NCI-H2227 (cell line): ENCODE measurements at regions not wholly inside any gene's neighbourhood (a gene's known extent, or its start where the extent isn't known, plus 50 kb on each side); places are given as distances from the start of the nearest gene placed in this dataset.
"Not testable (repeated sequence)": the region's sequence is repeated elsewhere in the genome, so short reads cannot be mapped to it uniquely, and the experiment has no call there.

Source experiments
- DNase-seq: peaks from one replicate; lab custom pipeline; 2025; ENCODE audit not compliant: unreplicated experiment; lab: John Stamatoyannopoulos, UW

GRCh38 chr14:45633220-45633984, 380.4 kb upstream of the MIS18BP1 start:
- DNase-seq, result no peak

DNA sequence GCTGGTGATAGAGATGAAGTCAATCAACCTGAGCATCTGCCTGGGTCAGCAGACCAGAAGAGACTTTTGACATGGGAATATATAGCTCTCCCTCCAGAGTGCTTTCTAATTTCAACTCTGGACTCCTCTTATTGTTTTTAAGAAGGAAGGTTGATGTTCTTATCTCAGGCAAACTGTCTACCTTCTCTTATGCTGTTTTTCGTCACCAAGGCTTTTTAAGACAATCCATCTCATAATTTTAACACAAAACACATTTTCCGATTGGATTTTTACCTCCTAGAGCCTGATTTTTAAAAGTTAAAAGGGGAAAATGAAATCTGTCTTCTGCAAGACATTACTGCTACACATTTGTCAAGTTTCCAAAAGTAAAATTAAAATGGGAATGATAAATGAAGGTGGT, 368.7 kb upstream of the MIS18BP1 start:
- no peak for DNase-seq

DNA sequence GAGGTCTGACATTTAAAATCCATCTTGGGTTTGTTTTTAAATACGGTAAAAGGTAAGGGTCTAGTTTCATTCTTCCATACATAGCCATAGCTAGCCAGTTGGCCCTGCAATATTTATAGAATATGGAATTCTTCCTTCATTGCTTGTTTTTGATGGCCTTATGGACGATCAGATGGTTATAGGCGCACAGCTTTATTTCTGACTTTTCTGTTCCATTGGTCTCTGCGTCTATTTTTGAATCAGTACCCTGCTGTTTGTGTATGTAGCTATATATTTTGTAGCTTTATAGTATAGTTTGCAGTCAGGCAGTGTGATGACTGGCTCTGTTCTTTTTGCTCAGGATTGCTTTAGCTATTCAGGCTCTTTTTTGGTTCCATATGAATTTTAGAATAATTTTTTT, 366.8 kb upstream of the MIS18BP1 start:
- DNase-seq, result no peak

GRCh38 chr14:45610318-45610717, 357.3 kb upstream of the MIS18BP1 start:
- no peak for DNase-seq

DNA sequence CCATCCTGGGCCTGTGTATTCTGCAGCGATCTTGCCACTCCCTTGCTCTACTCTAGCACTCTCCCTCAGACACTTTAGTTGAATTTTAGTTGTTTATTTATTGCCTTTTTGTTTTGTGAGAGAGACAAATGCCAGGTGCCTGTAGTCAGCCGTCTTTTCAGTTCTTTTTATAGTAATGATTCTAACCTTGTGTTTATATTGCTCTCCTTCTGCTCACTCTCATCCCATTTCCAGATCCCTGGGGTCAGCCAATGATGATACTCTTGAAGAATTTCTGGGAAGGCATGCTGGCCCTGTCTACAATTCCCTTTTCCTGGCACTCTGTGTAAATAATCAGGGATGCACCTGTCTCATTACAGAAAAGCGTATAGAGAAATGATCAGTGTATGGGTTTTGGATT, 334.1 kb upstream of the MIS18BP1 start:
- no peak for DNase-seq

GRCh38 chr14:45559626-45560025, 306.6 kb upstream of the MIS18BP1 start:
- no peak for DNase-seq

GRCh38 chr14:45558183-45558582, 305.2 kb upstream of the MIS18BP1 start:
- no peak for DNase-seq

DNA sequence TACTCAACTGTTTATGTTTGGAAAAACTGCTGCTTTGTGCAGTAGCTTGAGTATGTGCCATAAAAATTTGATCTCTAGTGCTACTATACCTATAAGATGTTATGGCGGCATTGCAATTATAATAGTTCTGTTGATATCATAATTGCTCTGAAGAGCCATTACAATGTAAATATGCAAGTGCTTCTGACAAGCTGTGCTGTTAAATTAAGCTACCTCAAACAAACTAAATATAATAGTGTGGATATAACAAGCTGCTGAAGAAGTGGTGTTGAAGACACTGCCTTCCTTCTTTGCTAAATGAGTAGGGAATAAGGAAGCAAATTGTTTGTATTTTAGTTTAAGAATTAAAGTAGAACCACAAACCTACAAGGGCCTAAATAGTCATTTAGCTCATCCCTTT, 301.0 kb upstream of the MIS18BP1 start:
- DNase-seq, result no peak

DNA sequence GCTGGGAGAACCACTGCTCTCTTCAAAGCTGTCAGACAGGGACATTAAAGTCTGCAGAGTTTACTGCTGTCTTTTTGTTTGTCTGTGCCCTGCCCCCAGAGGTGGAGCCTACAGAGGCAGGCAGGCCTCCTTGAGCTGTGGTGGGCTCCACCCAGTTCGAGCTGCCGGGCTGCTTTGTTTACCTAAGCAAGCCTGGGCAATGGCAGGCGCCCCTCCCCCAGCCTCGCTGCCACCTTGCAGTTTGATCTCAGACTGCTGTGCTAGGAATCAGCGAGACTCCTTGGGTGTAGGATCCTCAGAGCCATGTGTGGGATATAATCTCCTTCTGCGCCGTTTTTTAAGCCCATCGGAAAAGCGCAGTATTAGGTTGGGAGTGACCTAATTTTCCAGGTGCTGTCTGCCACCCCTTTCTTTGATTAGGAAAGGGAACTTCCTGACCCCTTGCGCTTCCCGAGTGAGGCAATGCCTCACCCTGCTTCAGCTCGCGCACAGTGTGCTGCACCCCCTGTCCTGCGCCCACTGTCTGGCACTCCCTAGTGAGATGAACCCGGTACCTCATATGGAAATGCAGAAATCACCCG, 298.3 kb upstream of the MIS18BP1 start:
- DNase-seq, result not testable (repeated sequence)

- no peak for DNase-seq
These were observed 278.0 kb upstream of the MIS18BP1 start for GRCh38 chr14:45531022-45531421.

DNA sequence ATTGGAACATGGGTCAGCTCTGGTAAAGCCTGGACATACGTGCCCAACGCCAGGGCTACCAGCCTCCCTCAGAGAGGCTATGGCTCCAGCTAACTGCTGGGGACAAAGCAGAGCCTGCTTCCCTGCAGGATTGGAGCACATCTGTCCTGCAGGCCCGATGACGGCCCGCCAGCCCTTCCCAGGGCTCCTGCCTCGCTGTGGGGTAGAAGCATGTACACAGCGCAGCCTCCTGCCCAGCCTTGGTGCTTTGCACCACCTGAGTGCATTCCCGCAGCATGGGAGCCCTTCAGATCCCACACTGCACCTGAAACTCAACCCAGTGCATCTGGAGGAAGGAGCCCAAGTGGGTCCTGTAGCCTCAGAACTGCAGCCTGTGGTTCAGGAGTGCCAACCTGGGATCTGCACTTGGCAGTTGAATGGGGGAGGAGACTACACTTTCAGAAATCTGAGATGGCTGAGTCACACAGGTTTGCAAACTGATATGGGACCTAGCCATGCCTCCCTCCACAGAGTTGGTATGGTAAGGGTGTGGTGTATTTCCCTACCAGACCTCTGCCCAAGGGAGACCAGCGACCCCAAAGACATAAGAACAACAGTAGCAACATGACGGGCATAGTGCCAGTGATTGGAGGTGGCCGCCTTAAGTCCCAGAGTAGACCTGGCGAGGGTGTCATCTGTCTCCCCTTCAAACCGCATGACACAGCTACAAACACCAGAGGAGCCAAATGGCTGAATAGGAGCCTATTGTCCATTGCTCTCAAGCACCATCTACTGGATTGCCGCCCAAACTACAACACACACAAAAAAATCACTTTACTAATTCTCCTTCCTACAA, 273.9 kb upstream of the MIS18BP1 start:
- DNase-seq, result no peak

DNA sequence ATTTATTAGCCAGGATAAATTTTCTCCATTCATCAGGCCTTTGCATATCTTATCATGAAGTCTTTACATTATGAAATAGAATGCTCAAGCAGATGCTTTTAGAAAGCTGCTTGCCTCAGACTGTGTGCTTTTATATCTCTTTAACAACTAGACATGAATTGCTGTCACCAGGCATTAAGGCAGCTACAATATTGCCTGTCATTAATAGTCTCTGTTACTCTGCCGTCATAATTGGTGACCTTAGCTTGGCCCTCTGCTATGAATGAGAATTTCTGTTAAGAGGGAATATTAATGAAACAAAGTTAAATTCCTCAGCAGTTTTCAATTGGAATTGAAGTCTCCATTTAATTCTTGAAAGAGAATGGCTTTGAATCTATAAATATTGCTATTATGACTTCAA, 266.8 kb upstream of the MIS18BP1 start:
- no peak for DNase-seq

DNA sequence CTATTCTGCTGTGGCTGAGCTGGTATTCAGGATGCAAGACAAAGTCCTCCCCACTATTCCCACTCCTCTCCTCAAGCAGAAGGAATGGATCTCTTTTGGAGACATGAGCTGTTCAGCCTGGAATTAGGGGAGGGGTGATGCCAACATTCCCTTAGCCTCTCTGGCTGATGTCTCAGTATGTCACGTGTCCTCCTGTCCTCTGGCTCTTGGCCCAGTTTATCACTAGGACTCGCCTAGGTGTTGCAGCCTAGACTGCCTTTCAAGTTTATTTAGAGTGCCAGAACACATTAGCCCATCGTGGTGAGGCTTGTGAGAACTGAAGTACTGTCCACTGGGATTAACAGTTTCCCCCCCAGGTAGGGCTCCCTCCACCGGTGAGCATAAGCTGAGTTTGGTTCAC, 239.9 kb upstream of the MIS18BP1 start:
- DNase-seq, result no peak

DNA sequence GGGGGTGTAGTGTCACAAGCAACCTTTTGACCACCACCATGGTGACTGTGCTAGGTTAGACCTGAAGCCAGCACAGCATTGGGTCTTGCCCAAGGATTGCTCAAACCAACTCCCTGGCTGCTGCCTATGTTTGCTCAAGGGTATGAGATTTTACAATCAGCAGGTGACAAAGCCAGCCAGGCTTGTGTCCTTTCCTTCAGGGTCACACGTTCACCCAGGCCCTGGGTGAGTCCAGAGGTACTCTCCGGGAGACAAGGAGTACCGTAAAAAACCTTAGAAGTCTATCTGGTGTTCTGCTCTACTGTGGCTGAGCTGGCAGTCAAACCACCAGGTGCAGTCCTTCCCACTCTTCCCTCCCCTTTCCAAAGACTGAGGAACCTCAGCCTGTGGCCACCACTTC, 238.9 kb upstream of the MIS18BP1 start:
- no peak for DNase-seq

- DNase-seq, result no peak
These were observed 233.6 kb upstream of the MIS18BP1 start for GRCh38 chr14:45486599-45486998.

DNA sequence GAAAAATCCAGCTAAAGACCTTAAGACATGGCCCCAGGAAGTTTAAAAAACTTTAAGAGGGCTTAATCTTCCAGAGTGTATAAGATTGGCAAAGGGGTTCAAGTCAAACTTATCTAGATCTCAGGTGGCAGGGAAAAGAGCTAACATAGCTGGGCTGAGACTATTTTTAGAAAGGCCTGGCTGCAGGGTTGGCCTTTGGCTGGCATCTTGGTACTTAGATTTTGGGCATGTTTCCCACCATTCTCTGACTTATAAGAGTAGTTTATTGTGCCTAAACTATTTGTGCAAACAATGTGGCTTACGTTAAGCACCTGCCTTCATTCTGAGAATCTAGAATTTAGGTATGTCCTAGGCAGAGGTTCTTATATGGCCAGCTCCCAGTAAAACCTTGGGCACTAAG, 214.0 kb upstream of the MIS18BP1 start:
- no peak for DNase-seq

DNA sequence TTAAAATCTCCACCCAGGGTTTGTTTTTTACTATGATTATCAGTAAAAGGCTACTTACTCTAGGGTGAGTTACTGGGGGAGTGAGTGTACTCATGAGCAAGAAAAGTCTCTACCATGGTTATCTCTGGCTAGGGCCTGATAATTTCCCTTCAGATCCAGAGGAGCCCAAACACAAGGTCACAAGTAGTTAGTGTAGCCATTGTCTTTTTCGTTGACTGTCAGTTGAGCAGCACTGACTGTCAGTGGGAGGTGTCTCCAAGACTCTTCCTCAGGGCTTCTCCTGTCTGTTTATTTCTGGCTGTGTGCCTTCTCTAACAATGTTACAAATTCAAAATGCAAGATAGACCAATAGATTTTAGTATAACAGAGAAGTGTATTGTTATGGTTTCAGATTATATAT, 181.2 kb upstream of the MIS18BP1 start:
- no peak for DNase-seq

- peak; percentile 0 for DNase-seq
These were observed 173.8 kb upstream of the MIS18BP1 start for GRCh38 chr14:45426685-45427282.

DNA sequence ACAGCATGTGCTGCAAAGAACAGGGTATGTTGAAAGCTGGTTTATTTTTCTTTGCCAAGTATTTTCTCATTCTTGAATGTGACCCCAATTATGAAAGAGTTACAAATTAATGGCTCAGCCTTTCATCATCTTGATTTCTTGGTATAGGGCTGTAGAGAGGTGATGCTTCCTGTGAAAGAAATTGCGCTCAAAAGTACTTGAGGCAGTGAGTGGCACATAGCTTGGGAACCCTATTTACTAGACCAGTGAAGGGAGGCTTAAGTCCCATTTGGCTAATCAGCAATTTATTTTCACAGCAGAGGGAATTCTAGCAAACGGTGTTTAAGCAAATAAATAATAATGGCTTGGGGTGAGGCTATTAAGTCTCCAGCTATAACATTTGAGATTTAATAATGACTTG, 153.9 kb upstream of the MIS18BP1 start:
- no peak for DNase-seq

GRCh38 chr14:45400950-45401640, 148.1 kb upstream of the MIS18BP1 start:
- no peak for DNase-seq

DNA sequence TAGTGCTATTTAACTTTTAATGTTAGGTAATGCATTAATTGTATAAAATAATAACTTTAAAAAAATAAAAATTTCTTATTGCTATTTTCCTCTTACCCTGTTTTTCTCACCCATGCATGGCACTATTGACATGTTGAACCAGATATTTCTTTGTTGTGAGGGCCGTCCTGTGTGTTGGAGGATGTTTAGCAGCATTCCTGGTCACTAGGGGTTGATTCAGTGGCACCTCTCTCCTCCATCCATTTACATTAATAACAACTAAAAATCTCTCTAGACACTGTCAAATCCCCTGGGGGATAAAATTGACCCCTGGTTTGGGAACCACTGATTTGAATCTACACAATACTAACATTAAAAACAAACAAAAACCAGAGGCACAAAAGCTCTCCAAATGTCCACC, 147.5 kb upstream of the MIS18BP1 start:
- DNase-seq, result no peak
